ENCODE measurements at regions not wholly inside any gene's neighbourhood (a gene's known extent, or its start where the extent isn't known, plus 50 kb on each side); places are given as distances from the start of the nearest gene placed in this dataset.

GRCh38 chr2:122366969-122367645 is 611.7 kb downstream of the TSN start:
- H3K18ac ChIP-seq (ENCODE audit: low read length), result no peak overlapping the region
- H3K36me3 ChIP-seq (replicated peaks in 1 of 2; ENCODE audit: control insufficient read depth in 2 of 2, insufficient read depth in 2 of 2, low read length in 2 of 2), result no peaks in the 10 kb centered on the region
- H2BK120ac ChIP-seq (ENCODE audit: low read depth, low read length), result no peak overlapping the region
- no peak overlapping the region for H3K4me2 ChIP-seq (ENCODE audit: insufficient read depth, low read length, poor library complexity, severe bottlenecking)
- H3K9me3 ChIP-seq (replicated peaks in 1 of 2; ENCODE audit: control insufficient read depth in 2 of 2, insufficient read depth in 1 of 2, low read depth in 1 of 2, low read length in 2 of 2), result no peaks in the 10 kb centered on the region
- peaks cover 0 to 2% of the 10 kb centered on the region in 2 donors for H3K4me1 ChIP-seq (ENCODE audit: control insufficient read depth in 2 of 2, insufficient read depth in 1 of 2, low read depth in 1 of 2, low read length in 2 of 2)
- H2BK15ac ChIP-seq (ENCODE audit: low read length), result no peak overlapping the region
- H3K27me3 ChIP-seq (ENCODE audit: control insufficient read depth in 3 of 3, insufficient read depth in 3 of 3, low read depth in 1 of 3, low read length in 3 of 3), result no peaks in the 10 kb centered on the region
- no peak overlapping the region for H2AK5ac ChIP-seq (ENCODE audit: low read depth, low read length)
- DNase-seq (ENCODE audit: low spot score), result no peak
- no peak overlapping the region for H4K91ac ChIP-seq (ENCODE audit: low read depth, low read length, poor library complexity)
- no peak overlapping the region for H3K4ac ChIP-seq (ENCODE audit: low read length)
- no peak overlapping the region for H2BK12ac ChIP-seq (ENCODE audit: low read length)
- no peaks in the 10 kb centered on the region for H3K79me1 ChIP-seq (ENCODE audit: low read depth, low read length)
- no peak overlapping the region for H2BK5ac ChIP-seq (ENCODE audit: low read length)
- H3K9ac ChIP-seq (ENCODE audit: low read depth, low read length, poor library complexity), result no peak overlapping the region
- H3K27ac ChIP-seq (replicated peaks; ENCODE audit: low read length), result no peak overlapping the region
- no peak overlapping the region for H3K23ac ChIP-seq (ENCODE audit: low read depth, low read length, poor library complexity)
- no peak overlapping the region for H2AFZ ChIP-seq (ENCODE audit: low read length)
- H3K14ac ChIP-seq (ENCODE audit: low read length), result no peak overlapping the region
- no CpG with 5 or more reads among the region's 7 CpGs for WGBS, 2 donors (ENCODE audit: extremely low coverage in 2 of 2, insufficient read length in 2 of 2, insufficient replicate concordance in 1 of 2)
- no peak overlapping the region for H3K4me3 ChIP-seq (ENCODE audit: low read length in 2 of 2)
- no peak overlapping the region for H4K8ac ChIP-seq (ENCODE audit: low read depth, low read length)

DNA sequence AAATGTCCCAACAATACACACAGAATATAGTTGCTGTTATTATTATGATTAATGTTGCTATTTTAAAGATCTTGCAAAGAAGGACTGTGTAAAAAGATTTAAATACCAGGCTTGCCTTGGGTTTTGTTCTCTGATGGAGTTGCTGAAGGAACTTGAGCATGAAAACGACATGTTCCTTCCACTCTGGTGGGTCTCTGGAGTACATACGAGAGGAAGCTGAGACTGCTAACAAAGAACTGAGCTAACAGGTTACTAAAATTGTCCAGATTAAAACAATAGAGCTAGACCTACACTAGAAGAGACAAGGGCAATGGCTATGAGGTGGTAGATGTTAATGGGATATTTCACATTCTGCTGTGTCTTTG is 612.2 kb downstream of the TSN start:
- no peak overlapping the region for H3K4ac ChIP-seq (ENCODE audit: low read length)
- H3K9ac ChIP-seq (ENCODE audit: low read depth, low read length, poor library complexity), result no peak overlapping the region
- H3K4me1 ChIP-seq (ENCODE audit: control insufficient read depth in 2 of 2, insufficient read depth in 1 of 2, low read depth in 1 of 2, low read length in 2 of 2), result peaks cover 0 to 2% of the 10 kb centered on the region in 2 donors
- H3K27ac ChIP-seq (replicated peaks; ENCODE audit: low read length), result no peak overlapping the region
- no peak for DNase-seq (ENCODE audit: low spot score)
- no peaks in the 10 kb centered on the region for H3K36me3 ChIP-seq (replicated peaks in 1 of 2; ENCODE audit: control insufficient read depth in 2 of 2, insufficient read depth in 2 of 2, low read length in 2 of 2)
- H3K4me3 ChIP-seq (ENCODE audit: low read length in 2 of 2), result no peak overlapping the region
- no peak overlapping the region for H2BK12ac ChIP-seq (ENCODE audit: low read length)
- no peak overlapping the region for H3K4me2 ChIP-seq (ENCODE audit: insufficient read depth, low read length, poor library complexity, severe bottlenecking)
- no peak overlapping the region for H3K18ac ChIP-seq (ENCODE audit: low read length)
- no peak overlapping the region for H3K23ac ChIP-seq (ENCODE audit: low read depth, low read length, poor library complexity)
- no peaks in the 10 kb centered on the region for H3K9me3 ChIP-seq (replicated peaks in 1 of 2; ENCODE audit: control insufficient read depth in 2 of 2, insufficient read depth in 1 of 2, low read depth in 1 of 2, low read length in 2 of 2)
- no CpG with 5 or more reads among the region's 2 CpGs for WGBS, 2 donors (ENCODE audit: extremely low coverage in 2 of 2, insufficient read length in 2 of 2, insufficient replicate concordance in 1 of 2)
- no peak overlapping the region for H2AFZ ChIP-seq (ENCODE audit: low read length)
- no peaks in the 10 kb centered on the region for H3K79me1 ChIP-seq (ENCODE audit: low read depth, low read length)
- H3K14ac ChIP-seq (ENCODE audit: low read length), result no peak overlapping the region
- H4K8ac ChIP-seq (ENCODE audit: low read depth, low read length), result no peak overlapping the region
- H3K27me3 ChIP-seq (ENCODE audit: control insufficient read depth in 3 of 3, insufficient read depth in 3 of 3, low read depth in 1 of 3, low read length in 3 of 3), result no peaks in the 10 kb centered on the region
- H2BK120ac ChIP-seq (ENCODE audit: low read depth, low read length), result no peak overlapping the region
- H4K91ac ChIP-seq (ENCODE audit: low read depth, low read length, poor library complexity), result no peak overlapping the region
- no peak overlapping the region for H2BK15ac ChIP-seq (ENCODE audit: low read length)
- no peak overlapping the region for H2BK5ac ChIP-seq (ENCODE audit: low read length)
- no peak overlapping the region for H2AK5ac ChIP-seq (ENCODE audit: low read depth, low read length)

DNA sequence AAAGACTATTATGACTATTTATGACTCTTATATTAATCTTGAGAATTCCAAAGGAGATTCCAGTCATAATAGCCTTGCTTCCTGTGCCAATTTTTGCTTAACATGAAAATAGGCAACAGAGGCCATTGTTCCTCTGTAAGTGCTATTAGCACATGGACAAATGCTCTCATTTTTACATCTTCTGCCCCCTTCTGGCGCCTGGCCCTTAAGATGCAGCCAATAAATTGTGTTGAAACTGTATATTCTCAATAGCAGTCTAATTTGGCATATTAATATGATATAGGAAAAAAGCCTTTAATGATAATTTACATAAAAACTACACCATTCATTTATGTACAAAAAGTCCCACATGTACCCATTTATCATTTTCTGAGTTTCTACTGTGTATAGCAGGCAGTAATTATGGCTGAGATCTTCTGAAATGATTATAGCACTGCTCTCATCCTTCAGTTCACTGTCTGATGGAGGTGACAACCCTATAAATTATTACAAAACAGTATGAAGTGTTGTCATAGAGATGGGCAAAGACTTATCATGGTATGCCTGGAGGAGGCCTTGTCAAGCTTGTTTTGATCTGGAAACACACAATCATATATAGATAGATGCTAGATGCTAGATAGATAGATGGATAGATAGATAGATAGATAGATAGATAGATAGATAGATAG is 613.3 kb downstream of the TSN start:
- H3K18ac ChIP-seq (ENCODE audit: low read length), result no peak overlapping the region
- no peaks in the 10 kb centered on the region for H3K27me3 ChIP-seq (ENCODE audit: control insufficient read depth in 3 of 3, insufficient read depth in 3 of 3, low read depth in 1 of 3, low read length in 3 of 3)
- H3K9me3 ChIP-seq (replicated peaks in 1 of 2; ENCODE audit: control insufficient read depth in 2 of 2, insufficient read depth in 1 of 2, low read depth in 1 of 2, low read length in 2 of 2), result no peaks in the 10 kb centered on the region
- H2AFZ ChIP-seq (ENCODE audit: low read length), result no peak overlapping the region
- WGBS, 2 donors (ENCODE audit: extremely low coverage in 2 of 2, insufficient read length in 2 of 2, insufficient replicate concordance in 1 of 2), result no CpG with 5 or more reads among the region's 1 CpG
- no peak overlapping the region for H2AK5ac ChIP-seq (ENCODE audit: low read depth, low read length)
- H3K36me3 ChIP-seq (replicated peaks in 1 of 2; ENCODE audit: control insufficient read depth in 2 of 2, insufficient read depth in 2 of 2, low read length in 2 of 2), result no peaks in the 10 kb centered on the region
- H3K14ac ChIP-seq (ENCODE audit: low read length), result no peak overlapping the region
- no peak overlapping the region for H3K4me2 ChIP-seq (ENCODE audit: insufficient read depth, low read length, poor library complexity, severe bottlenecking)
- no peak overlapping the region for H4K8ac ChIP-seq (ENCODE audit: low read depth, low read length)
- no peak overlapping the region for H2BK120ac ChIP-seq (ENCODE audit: low read depth, low read length)
- no peak for DNase-seq (ENCODE audit: low spot score)
- H3K79me1 ChIP-seq (ENCODE audit: low read depth, low read length), result no peaks in the 10 kb centered on the region
- no peak overlapping the region for H3K27ac ChIP-seq (replicated peaks; ENCODE audit: low read length)
- H3K9ac ChIP-seq (ENCODE audit: low read depth, low read length, poor library complexity), result no peak overlapping the region
- no peak overlapping the region for H4K91ac ChIP-seq (ENCODE audit: low read depth, low read length, poor library complexity)
- H3K4me1 ChIP-seq (ENCODE audit: control insufficient read depth in 2 of 2, insufficient read depth in 1 of 2, low read depth in 1 of 2, low read length in 2 of 2), result peaks cover 0 to 2% of the 10 kb centered on the region in 2 donors
- H3K4me3 ChIP-seq (ENCODE audit: low read length in 2 of 2), result no peak overlapping the region
- H3K4ac ChIP-seq (ENCODE audit: low read length), result no peak overlapping the region
- no peak overlapping the region for H3K23ac ChIP-seq (ENCODE audit: low read depth, low read length, poor library complexity)
- H2BK5ac ChIP-seq (ENCODE audit: low read length), result no peak overlapping the region
- H2BK15ac ChIP-seq (ENCODE audit: low read length), result no peak overlapping the region
- no peak overlapping the region for H2BK12ac ChIP-seq (ENCODE audit: low read length)

DNA sequence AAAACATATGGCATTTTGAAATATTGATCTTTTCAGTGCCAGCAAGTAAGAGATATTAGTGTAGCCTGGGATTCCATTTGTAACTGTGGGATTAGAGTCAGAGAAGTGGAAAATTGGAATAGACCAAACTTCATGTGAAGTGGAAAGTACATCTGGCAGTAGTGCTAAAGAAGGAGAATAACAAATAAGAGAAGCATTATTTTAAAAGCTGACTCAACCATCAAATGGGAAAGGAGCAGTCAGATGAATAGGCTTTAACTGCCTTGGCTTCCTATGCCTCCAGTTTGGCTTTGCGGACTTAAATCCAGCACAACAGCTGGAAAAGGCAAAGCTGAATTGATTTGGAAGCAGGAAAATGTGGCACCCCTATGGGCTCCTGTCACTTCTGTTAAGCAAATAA is 623.1 kb downstream of the TSN start:
- H3K9ac ChIP-seq (ENCODE audit: low read depth, low read length, poor library complexity), result no peak overlapping the region
- no peak overlapping the region for H2BK12ac ChIP-seq (ENCODE audit: low read length)
- H2AK5ac ChIP-seq (ENCODE audit: low read depth, low read length), result no peak overlapping the region
- no peak overlapping the region for H2BK120ac ChIP-seq (ENCODE audit: low read depth, low read length)
- H2AFZ ChIP-seq (ENCODE audit: low read length), result no peak overlapping the region
- no CpG with 5 or more reads among the region's 1 CpG for WGBS, 2 donors (ENCODE audit: extremely low coverage in 2 of 2, insufficient read length in 2 of 2, insufficient replicate concordance in 1 of 2)
- no peak for DNase-seq (ENCODE audit: low spot score)
- H3K23ac ChIP-seq (ENCODE audit: low read depth, low read length, poor library complexity), result no peak overlapping the region
- no peaks in the 10 kb centered on the region for H3K27me3 ChIP-seq (ENCODE audit: control insufficient read depth in 3 of 3, insufficient read depth in 3 of 3, low read depth in 1 of 3, low read length in 3 of 3)
- H2BK15ac ChIP-seq (ENCODE audit: low read length), result no peak overlapping the region
- H3K79me1 ChIP-seq (ENCODE audit: low read depth, low read length), result no peaks in the 10 kb centered on the region
- no peak overlapping the region for H2BK5ac ChIP-seq (ENCODE audit: low read length)
- H3K4ac ChIP-seq (ENCODE audit: low read length), result no peak overlapping the region
- H3K9me3 ChIP-seq (replicated peaks in 1 of 2; ENCODE audit: control insufficient read depth in 2 of 2, insufficient read depth in 1 of 2, low read depth in 1 of 2, low read length in 2 of 2), result no peaks in the 10 kb centered on the region
- no peaks in the 10 kb centered on the region for H3K36me3 ChIP-seq (replicated peaks in 1 of 2; ENCODE audit: control insufficient read depth in 2 of 2, insufficient read depth in 2 of 2, low read length in 2 of 2)
- H4K91ac ChIP-seq (ENCODE audit: low read depth, low read length, poor library complexity), result no peak overlapping the region
- no peak overlapping the region for H3K4me3 ChIP-seq (ENCODE audit: low read length in 2 of 2)
- H3K27ac ChIP-seq (replicated peaks; ENCODE audit: low read length), result no peak overlapping the region
- H3K18ac ChIP-seq (ENCODE audit: low read length), result no peak overlapping the region
- H3K14ac ChIP-seq (ENCODE audit: low read length), result no peak overlapping the region
- no peak overlapping the region for H4K8ac ChIP-seq (ENCODE audit: low read depth, low read length)
- H3K4me1 ChIP-seq (ENCODE audit: control insufficient read depth in 2 of 2, insufficient read depth in 1 of 2, low read depth in 1 of 2, low read length in 2 of 2), result no peaks in the 10 kb centered on the region
- H3K4me2 ChIP-seq (ENCODE audit: insufficient read depth, low read length, poor library complexity, severe bottlenecking), result no peak overlapping the region

Data from neuronal stem cell (in vitro differentiated cells).